GM19239 (cell line): ENCODE measurements at regions not wholly inside any gene's neighbourhood (a gene's known extent, or its start where the extent isn't known, plus 50 kb on each side); places are given as distances from the start of the nearest gene placed in this dataset.

ENCODE experiments used
- DNase-seq: peaks from one replicate; pipeline ENCODE4 v3.0.0; 2011; ENCODE audit warnings: low spot score; ENCODE audit not compliant: insufficient read length
- FAIRE-seq: peaks from 2 replicates; lab custom pipeline; 2011; peaks lifted over from hg19 to GRCh38; lab: Jason Lieb, UNC

DNA sequence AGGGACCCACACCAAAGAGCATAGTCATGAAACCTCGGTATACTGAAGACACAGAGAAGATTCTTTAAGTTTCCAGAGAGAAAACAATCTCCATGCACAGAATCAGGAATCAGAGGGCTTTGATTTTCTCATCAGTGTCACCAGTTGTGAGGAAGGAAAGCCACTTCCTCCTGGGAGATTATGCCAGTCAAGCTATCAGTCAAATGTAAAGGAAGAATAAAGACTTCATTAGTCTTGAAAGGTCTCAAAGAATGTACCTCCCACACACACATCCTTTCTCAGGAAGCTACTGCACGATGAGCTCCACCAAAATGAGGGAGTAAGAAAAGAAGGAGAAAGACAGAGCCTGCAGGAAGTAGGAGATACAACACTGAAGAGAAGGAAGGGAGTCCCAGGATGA, 486.3 kb downstream of the SHQ1 start:
- DNase-seq (no peak), FAIRE-seq (no peak)

DNA sequence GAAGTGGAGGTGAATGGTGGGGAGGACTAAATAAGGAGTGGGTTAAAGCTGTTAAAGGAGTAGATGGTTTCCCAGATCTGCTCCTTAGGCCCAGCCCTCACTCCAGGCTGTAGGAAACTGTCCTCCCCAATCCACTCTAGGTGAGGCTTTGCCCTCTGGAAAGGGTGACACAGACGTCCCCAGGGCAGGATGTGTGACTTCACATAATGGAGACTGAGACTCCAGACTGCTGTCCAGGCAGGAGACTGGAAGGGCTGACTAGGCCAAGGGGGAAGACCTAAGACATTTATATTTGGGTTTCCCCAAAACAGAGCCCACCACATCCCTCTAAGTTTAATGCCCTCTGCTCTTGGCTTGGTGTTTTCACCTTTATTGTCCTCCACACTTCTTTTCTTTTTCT, 488.5 kb downstream of the SHQ1 start:
- FAIRE-seq (no peak), DNase-seq (no peak)

DNA sequence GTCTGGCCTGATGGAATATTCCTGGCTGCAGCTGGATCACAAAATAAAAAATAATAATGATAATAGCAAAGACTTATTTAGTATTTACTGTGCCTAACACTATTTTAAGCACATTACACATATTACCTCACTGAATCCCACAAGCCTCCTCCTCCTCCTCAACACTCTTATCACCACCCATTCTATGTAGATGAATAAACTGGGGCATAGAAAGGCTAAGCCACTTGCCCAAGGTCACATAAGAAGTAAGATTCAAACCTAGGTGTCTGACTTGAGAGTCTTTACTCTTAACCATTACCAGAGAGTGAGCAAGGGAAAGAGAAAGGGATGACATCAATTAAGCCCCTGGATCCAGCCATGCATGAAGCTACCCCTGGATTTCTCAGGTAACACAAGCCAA, 493.1 kb downstream of the SHQ1 start:
- FAIRE-seq (no peak), DNase-seq (no peak)

DNA sequence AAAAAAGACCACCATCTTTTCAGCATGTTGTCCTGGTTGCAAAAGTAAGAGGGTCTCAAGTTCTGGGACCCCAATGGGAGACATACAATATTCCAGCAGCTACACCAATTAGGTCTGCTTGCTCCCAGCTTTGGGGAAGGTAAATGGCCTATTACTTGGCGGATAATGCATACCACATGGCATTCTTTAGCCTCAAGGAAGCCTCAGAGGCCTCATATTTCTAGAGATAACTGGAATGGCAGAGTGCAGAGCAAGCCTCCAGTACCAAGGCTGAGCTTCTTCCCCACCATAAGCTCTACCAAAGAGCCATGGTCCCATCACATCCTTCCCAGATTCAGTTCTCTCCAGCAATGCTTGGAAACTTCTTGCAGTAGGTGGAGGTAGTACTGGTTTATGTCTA, 493.8 kb downstream of the SHQ1 start:
- DNase-seq (no peak), FAIRE-seq (no peak)

DNA sequence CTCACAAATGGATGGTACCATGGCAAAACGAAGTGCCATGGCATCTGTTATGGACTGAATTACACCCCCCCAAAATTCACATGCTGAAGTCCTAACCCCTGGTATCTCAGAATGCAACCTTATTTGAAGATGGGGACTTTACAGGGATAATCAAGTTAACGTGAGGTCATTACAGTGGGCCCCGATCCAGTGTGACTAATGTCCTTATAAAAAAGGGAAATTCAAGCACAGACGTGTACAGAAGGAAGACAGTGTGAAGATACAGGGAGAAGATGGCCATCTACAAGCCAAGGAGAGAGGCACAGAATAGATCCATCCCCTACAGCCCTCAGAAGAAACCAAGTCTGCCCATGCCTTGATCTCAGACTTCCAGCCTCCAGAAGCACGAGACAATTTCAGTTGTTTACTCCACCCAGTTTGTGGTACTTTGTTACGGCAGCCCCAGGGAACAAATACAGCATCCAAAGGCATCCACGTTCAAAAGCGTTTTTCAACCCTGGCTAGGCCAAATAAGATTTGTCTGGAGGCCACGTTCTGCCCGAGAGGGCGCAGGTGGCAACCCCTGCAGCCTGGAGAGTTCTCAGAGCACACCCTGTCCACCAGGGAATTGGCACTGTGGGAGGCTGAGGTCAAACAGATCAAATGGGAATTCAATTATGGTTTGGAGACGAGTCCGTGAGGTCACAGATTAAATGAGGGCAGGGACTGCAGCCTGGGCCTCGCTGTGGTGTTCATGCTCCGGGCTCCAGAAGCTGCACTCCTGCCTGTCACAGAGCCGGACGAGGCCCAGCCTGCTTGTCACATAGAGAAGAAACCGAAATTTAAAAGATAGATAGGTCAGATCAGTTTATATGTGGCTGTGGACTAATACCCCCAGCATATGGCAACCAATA, 494.8 kb downstream of the SHQ1 start:
- FAIRE-seq (no peak), DNase-seq (no peak)

DNA sequence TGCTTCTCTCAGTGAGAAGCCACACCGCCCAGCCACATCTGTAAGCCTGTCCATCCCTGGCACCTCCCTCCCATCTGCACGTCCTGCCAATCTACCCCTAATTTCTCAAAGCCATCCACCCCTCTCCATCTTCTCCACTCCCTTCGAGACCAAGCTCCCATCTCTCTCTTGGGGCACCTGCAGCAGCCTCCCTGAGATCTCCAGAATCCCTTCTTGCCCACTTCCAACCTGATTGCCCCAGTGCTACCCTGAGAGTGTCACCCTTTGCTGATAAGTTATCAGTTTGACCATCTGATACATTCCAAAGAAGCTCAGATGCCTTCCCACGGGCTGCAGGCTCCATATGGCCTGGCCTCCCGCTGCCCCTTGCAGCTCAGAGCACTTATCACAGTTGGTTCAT, 496.1 kb downstream of the SHQ1 start:
- DNase-seq = no peak
- FAIRE-seq = no peak

DNA sequence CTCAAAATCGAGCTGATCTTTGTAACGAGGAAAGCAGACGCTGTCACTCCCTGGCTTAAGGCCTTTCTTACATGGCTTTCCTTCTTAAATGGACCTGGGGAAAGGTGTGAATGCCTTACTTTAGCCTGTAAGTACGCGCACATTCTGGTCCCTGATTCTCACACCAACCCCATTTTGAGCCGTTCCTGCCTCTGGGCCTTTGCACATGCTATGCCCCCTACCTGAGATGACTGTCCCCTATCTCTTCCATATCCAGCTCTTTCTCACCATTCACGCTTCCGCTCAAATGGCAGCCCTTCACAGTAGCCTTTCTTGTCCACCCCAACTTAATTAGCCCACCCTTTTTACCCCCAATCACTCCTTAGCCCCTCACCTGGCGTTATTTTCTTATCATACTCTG, 496.7 kb downstream of the SHQ1 start:
- no peak for DNase-seq
- FAIRE-seq = no peak

DNA sequence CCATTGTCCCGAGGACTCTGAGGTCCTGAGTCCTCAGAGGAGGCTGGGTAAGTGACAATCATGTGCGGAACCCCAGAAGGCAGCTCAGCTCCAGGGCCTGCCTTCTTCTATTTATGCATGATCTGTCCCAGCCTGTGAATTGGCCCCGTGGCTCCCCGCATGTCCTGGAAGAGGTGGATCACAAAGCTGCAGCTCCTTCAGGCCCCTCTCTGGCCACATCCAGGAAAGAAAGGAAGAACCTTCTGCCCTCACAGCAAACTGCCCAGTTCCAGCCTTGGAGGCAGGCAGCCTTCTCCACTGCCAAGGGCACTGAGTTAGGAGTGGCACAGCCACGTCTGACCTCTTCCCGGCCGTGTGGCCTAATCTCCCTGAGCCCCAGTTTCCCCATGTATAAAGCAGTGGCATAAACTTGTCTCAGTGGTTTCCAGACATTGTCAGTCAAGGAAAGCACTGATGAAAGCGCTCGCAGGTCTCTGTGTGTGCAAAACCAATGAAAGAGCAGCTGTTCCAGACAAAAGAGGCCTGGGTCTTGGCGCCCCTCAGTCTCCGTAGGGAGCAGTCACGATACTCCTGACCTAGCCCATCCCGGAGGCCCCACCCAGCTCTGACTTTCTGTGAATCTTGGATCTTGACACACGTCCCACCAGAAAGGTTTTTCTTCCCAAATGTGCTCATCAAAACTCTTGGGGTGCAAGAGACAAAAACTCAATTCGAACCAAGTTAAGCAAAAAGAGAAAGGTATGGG, 497.3 kb downstream of the SHQ1 start:
- no peak for FAIRE-seq
- no peak for DNase-seq

DNA sequence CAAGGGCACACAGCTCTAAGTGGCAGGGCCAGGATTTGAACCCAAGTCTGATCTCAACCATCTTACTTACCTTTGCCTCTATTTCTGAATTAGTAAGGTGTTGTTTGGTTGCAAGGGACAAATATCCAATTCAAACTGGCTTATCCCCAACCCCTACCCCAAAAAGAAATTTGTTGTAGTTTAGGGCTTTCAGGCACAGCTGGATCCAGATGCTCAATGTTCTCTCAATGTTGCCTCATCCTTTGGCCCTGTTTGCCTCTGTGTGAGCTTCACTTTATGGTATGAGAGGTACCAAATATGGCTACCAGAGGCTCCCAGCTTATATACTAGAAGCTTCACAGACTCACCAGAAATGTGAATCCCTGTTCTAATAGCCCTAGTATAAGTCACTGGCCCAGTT, 499.9 kb downstream of the SHQ1 start:
- FAIRE-seq (peak; percentile 11), DNase-seq (no peak)

DNA sequence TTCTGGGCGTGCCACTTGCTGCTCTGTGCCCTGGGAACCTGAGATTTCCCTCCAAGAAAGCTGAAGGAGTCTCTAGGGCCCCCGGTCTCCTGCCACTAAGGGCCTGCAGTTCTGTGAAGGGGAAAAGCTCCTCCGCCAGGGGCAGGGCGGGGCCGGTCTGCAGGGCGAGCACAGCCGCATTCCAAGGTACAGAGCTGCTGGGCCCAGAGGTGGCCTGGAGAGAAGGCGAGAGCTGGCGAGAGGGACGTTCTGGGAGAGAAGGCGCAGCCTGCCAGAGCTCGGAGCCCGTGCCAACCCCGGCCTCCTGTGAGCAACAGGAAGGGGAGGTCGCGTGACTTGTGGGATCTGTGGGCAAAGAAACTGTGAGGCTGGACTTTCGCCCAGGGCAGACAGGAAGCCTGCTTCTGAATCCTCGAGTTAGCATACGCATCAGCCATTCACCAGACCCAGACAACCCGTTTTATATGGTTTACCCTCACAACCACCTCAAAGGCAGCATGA, 500.4 kb downstream of the SHQ1 start:
- DNase-seq (peak; percentile 44), FAIRE-seq (peak; percentile 76)

DNA sequence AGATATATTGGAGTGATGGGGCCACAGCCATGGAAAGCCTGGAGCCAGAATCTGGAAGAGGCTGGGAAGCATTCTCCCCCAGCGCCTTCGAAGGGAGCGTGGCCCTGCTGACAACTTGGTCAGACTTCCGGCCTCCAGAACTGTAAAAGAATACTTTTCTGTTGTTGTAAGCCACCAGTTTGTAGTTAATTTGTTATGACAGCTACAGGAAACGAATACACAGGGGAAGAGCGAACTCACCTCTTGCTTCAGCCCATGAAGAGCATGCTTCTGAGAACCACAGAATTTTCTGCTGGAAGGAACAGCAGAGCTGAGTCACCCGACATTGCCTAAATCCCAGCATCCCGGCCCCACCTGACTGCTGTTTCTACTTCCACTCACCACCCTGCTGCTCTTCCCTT, 501.7 kb downstream of the SHQ1 start:
- no peak for FAIRE-seq
- no peak for DNase-seq

DNA sequence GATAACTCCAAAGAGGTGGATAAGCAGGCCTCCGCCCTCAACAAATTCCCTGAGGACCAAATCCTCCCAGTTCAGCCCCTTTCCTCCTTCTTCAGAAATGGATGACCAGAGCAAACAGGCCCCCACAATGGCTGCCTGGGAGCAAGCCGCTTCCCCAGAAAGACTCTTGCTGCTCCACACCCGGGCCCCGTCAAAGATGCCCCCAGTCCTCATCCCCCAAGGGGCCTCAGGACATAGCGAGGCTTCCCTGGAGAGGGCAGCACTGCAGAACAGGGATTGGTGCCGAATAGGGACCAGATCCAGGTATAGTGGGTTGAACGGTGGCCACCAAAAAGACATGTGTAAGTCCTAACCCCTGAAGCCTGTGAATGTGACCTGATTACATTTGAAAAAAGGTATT, 502.3 kb downstream of the SHQ1 start:
- FAIRE-seq = no peak

DNA sequence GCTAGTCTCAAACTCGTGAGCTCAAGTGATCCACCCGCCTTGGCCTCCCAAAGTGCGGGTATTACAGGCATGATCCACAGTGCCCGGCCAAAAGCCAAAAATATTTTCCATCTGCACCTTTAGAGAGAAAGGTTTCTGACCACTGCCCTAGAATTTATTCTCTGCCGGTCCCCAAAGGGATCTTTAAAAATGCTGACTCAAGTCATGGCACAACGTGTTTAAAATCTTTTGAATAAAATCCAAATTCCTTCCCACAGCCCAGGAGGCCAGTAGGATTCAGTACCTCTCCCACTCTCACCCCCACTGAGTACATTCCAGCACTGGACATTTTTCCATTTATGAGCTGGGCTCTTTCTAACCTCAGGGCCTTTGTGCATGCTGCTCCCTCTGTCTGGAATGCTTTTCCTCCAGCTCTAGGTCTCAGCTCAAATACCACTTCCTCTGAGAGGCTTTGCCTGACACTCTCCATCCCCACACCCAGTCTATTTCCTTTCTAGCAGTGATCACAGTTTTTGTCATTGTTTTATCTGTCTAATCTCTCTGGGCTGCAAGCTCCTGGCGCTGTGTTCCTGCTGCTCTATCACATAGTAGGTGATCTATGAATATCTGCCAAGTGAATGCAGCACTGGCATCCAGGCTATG, 502.9 kb downstream of the SHQ1 start:
- DNase-seq = no peak
- FAIRE-seq = no peak

More for the DNA sequence above, 502.3 kb downstream of the SHQ1 start:
- DNase-seq = no peak

DNA sequence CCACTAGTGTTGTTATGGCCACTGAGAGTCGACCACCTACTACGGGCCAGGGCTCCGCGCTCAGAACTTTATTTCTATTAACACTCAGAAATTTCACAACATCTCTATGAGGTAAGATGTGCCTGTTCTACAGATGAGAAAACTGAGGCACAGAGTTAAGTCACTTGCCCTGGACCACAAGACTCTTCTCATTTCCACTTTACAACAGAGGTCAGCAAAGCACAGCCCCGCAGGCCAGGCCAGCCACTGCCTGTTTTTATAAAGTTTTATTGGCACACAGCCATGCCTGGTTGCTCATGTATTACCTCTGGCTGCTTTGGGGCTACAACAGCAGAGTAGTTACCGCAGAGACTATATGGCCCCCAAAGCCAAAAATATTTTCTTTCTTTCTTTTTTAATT, 503.6 kb downstream of the SHQ1 start:
- no peak for DNase-seq
- no peak for FAIRE-seq

DNA sequence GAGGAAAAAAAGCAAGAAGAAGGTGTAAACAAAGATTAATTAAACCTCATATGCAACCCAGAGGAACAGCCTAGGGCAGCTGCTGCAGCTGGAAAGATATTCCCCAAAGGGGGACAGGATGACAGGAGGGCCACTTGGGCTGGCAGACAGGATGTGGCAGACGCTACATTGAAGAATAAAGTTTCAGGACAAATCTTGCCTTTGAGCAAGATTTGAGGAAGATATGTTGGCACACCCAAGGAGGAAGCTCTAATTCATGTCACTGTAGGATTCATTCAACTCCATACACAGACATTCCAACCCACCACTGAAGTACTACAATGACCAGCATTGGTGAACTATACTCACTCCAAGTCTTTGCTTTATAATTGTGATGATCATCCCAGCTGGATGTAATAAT, 504.0 kb downstream of the SHQ1 start:
- DNase-seq (no peak), FAIRE-seq (no peak)

DNA sequence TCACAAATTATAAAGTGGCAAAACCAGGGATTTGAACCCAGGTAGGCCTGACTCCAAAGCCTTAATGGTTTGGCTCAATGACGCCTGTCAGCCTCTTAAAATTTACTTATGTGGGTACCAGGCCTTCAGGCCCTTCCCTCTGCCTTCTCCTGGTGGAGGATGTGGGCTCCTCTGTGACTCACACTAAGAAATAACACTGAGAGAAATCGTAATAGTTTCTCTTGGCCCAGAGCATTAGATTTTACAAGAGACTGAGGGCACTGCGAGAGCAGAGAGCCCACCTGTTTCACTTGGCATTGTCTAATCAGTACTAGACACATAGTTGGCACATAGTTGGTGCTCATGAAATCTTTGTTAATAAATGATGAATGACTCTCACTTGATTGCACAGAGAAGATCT, 505.2 kb downstream of the SHQ1 start:
- FAIRE-seq = no peak

DNA sequence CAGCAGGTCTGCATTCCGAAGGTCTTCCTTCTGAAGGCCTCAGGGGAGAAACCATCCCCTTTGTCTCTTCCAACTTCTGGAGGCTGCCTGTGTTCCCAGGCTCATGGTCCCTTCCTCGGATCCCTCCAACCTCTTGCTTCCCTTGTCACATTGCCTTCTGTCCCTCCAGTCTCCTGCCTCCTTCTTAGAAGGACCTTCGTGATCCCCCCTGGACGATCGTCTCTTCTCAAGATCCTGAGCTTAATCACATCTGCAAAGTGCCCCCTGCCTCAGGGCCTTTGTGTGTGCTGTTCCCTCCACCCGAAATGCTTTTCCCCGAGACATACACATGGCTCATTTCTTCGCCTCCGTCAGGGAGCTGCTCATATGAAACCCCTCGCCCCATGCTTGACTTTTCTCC, 505.8 kb downstream of the SHQ1 start:
- DNase-seq (no peak), FAIRE-seq (no peak)

More for the DNA sequence above, 505.2 kb downstream of the SHQ1 start:
- DNase-seq = no peak

DNA sequence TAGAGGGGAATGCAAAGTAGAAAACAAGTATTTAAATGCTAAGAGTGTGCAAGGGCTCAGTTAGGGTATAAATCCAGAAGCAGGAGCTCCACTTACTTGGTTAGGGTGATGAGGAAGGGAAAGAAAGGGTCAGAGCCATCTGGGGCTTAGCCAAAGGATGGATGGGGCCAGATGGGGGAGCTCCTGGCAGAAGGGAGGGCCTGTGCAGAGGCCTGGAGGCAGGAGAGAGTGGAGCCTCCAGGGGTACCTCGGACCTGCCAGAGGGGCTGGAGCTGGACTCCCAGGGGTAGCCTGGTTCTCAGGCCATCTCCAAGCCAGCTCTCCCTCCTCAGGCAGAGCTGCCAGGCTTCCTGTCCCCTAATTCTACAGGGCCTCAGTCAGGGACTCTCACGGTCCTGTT, 506.3 kb downstream of the SHQ1 start:
- FAIRE-seq = no peak

DNA sequence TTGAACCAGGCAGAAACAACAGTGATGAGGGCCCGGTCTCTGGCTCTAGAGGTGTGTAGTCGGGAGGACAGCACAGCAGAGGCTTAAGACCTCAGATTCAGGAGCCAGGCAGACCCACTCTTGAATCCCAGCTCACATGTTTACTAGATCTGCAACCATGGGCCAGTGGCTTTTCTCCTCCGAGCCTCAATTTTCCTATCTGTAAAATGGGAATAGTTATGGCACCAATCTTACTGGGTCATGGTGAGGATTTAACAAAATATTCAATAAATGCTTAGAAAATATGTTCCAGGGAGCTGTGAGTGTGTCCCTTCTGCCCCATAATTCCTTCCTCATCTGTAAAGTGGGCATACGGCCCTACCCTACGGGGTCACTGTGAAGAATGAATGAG, 506.9 kb downstream of the SHQ1 start:
- FAIRE-seq (no peak), DNase-seq (no peak)

More for the DNA sequence above, 506.3 kb downstream of the SHQ1 start:
- DNase-seq = no peak

DNA sequence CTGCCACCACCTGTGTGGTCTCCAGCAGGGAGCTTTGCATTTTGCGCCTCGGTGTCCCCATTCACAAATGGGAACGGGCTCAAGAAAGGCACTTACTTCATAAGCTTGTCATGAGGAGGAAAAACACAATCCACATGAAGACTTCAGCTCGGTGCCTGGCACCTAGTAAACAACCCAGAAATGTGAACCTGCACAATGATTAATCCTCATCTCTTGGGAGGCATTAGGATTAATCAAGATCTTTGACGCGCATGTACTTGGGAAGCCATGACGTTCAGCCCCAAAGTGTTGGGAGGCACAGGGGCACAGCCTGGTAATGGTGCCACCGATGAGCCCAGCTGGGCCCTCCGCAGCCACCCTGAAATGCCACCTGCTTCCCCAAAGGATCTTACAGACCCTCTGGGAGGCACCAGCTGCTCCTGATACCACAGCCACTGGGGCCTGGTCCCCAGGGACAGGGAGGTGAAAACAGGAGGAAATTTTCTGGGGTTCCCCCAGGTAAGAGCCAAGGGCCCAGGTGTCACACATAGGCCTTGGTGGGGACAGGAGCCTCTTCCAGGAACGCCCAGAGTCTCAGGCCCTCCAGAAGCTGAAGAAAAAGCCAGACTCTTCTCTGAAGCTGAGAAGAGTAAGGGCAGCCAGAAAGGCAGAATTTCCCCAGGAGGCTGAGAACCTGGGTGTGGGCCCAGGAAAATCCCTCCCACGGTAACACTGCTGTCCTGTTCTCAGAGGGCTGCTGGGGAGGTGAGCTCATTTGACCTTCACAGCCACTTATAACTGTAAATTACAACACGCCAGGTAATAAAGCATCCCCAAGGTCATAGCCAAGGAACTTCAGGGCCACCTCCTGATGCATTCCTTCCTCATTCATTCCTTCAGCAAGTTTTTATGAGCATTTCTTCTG, 507.5 kb downstream of the SHQ1 start:
- no peak for DNase-seq
- FAIRE-seq = no peak
